ENCODE measurements at regions not wholly inside any gene's neighbourhood (a gene's known extent, or its start where the extent isn't known, plus 50 kb on each side); places are given as distances from the start of the nearest gene placed in this dataset.

DNA sequence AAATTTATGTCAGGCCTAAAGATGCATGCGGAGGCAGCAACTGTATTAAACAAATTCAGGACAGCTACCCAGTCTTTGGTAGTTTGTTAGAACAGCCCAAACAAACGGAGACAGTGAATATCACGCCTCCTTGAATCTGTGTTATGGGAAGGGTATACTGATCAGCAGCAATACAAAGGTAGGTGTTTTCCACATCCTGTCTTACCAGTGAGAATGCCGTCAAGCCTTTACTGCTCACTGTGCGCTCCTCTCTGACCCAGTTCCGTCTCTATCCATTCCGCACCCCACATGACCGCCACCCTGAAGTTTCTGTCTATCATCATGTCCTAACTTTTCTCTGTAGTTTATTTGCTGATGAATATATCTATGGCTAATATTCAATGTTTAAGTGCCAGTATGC is 473.3 kb downstream of the LPIN1 start:
- no peak for DNase-seq (ENCODE audit: low read depth)
- H3K4me3 ChIP-seq (ENCODE audit: low read depth, low read length), result no peak overlapping the region
- TF ChIP-seq, protein P1, sequence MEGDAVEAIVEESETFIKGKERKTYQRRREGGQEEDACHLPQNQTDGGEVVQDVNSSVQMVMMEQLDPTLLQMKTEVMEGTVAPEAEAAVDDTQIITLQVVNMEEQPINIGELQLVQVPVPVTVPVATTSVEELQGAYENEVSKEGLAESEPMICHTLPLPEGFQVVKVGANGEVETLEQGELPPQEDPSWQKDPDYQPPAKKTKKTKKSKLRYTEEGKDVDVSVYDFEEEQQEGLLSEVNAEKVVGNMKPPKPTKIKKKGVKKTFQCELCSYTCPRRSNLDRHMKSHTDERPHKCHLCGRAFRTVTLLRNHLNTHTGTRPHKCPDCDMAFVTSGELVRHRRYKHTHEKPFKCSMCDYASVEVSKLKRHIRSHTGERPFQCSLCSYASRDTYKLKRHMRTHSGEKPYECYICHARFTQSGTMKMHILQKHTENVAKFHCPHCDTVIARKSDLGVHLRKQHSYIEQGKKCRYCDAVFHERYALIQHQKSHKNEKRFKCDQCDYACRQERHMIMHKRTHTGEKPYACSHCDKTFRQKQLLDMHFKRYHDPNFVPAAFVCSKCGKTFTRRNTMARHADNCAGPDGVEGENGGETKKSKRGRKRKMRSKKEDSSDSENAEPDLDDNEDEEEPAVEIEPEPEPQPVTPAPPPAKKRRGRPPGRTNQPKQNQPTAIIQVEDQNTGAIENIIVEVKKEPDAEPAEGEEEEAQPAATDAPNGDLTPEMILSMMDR (IDR thresholded peaks at IDR 0.05; ENCODE audit: control insufficient read depth, extremely low read depth, insufficient read depth), result no peak

DNA sequence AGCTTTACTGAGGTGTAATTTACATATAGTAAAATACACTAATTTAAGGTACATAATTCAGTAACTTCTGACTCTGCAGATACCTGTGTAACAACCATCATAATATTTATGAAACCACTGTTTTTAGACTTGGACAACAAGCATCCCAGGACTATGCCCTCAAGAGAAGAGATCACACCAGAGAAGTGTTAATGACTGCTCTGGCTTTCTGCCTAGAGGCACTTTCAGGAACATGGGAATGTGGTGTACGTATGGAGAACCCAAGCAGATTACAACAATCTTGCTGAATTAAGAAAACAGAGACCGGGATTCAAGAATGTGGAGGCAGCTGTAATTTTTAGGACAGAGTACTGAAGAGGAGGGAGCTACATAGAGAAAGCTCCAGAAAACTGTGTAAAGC is 475.2 kb downstream of the LPIN1 start:
- H3K4me3 ChIP-seq (ENCODE audit: low read depth, low read length), result no peak overlapping the region
- TF ChIP-seq, protein P1 (IDR thresholded peaks at IDR 0.05; ENCODE audit: control insufficient read depth, extremely low read depth, insufficient read depth), result no peak
- DNase-seq (ENCODE audit: low read depth), result no peak

DNA sequence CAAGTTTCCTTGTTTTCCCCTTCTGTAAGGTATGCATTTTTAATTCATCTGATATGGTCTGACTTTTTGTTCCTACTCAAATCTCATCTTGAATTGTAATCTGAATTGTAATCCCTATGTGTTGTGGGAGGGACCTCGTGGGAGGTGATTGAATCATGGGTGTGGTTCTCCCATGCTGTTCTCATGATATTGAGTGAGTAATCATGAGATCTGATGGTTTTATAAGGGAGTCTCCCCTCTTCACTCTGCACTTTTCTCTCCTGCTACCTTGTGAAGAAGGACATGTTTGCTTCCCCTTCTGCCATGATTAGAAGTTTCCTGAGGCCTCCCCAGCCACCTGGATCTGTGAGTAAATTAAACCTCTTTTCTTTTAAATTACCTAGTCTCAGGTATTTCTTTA is 476.1 kb downstream of the LPIN1 start:
- TF ChIP-seq, protein P1 (IDR thresholded peaks at IDR 0.05; ENCODE audit: control insufficient read depth, extremely low read depth, insufficient read depth), result no peak

DNA sequence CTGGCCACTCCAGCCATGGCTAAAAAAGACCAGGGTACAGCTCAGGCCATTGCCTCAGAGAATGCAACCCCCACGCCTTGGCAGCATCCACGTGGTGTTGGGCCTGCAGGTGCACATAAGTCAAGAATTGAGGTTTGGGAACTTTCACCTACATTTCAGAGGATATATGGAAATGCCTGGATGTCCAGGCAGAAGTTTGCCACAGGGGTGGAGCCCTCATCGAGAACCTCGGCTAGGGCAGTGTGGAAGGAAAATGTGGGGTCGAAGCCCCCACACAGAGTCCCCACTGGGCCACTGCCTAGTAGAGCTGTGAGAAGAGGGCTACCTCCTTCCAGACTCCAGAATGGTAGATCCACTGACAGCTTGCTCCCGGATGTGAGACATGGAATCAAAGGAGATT is 477.3 kb downstream of the LPIN1 start:
- DNase-seq (ENCODE audit: low read depth), result no peak
- H3K4me3 ChIP-seq (ENCODE audit: low read depth, low read length), result no peak overlapping the region
- TF ChIP-seq, protein P1 (IDR thresholded peaks at IDR 0.05; ENCODE audit: control insufficient read depth, extremely low read depth, insufficient read depth), result no peak

More for the DNA sequence above, 476.1 kb downstream of the LPIN1 start:
- H3K4me3 ChIP-seq (ENCODE audit: low read depth, low read length), result no peak overlapping the region
- no peak for DNase-seq (ENCODE audit: low read depth)

DNA sequence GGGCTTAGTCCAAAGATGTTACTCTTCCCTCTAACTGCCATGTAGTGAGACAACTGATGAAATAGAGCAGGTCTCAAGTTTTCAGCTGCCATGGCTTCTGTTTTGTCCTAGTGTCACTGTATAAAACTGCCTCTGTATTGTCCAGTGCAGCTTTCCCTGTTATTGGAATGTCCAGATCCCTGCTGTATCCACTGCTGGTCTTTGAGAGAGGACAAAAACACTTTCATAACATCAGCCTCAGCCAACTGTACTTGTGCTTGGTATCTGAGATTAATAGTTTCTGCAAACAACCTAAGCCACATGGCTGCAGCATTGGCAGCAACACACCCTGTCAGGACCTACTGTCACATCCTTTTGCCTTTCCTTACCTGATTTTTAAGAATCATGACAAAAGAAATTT is 480.2 kb downstream of the LPIN1 start:
- H3K4me3 ChIP-seq (ENCODE audit: low read depth, low read length), result no peak overlapping the region
- no peak for DNase-seq (ENCODE audit: low read depth)
- TF ChIP-seq, protein P1 (IDR thresholded peaks at IDR 0.05; ENCODE audit: control insufficient read depth, extremely low read depth, insufficient read depth), result no peak

DNA sequence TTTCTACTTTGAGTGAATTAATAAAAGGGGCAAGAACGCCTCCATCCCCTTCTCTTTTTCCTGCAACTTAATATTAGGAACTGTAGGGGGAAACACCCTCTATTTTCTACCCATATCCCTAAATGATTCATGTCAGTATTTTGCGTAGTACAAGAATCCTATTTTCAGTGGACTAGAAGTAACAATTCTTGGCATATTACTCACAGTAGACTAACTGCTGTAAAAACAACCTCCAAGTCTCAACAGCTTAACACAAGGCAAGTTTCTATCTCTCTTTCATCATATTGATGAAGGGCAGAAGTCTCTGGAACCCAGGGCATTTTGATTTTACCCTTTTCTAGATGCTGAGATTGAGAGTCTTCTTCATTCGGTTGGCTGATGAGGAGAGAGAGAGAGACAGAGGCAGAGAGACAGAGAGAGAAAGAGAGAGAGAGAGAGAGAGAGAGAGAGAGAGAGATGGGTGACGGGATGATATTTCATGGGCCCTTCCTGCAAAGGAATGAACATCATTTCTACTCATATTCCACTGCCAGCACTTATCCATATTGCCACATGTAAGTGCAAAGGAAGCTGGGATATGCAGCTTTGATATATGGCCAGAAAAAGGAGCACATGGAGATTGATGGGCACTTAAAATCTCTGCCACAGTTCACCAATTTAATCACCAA is 481.6 kb downstream of the LPIN1 start:
- no peak overlapping the region for H3K4me3 ChIP-seq (ENCODE audit: low read depth, low read length)
- no peak for DNase-seq (ENCODE audit: low read depth)
- TF ChIP-seq, protein P1 (IDR thresholded peaks at IDR 0.05; ENCODE audit: control insufficient read depth, extremely low read depth, insufficient read depth), result no peak

DNA sequence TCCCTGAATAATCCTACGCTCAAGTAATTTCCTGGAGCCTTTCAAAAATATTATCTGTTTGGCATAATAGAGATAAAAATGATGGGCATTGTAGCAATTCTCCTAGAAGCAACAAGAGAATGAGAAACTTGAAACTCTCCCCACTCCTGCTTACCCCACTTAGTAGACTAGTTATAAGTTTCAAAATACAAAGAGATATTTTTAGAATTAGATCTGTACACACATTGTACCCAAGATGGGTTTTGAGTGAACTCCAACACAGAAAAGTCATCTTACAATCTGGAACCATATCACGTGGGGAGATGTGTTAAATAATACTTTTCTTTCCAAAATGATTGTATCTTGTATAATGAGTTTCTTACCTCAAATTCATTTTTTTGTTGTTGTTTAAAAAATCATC is 484.9 kb downstream of the LPIN1 start:
- TF ChIP-seq, protein P1 (IDR thresholded peaks at IDR 0.05; ENCODE audit: control insufficient read depth, extremely low read depth, insufficient read depth), result no peak
- no peak for DNase-seq (ENCODE audit: low read depth)
- H3K4me3 ChIP-seq (ENCODE audit: low read depth, low read length), result no peak overlapping the region

All from LNCaP clone FGC (cell line).